ENCODE measurements at regions not wholly inside any gene's neighbourhood (a gene's known extent, or its start where the extent isn't known, plus 50 kb on each side); places are given as distances from the start of the nearest gene placed in this dataset.
A peak's percentile ranks its signal among the peaks of the same experiment; 100 is the strongest.

- Histone ChIP-seq H2BK120ac (ENCODE audit: low read depth, low read length, poor library complexity, severe bottlenecking) (no peak overlapping the region), H3K27ac (ENCODE audit: insufficient read length, low read depth, low read length) (no peak overlapping the region), H3K23me2 (ENCODE audit: insufficient read length, low read depth, low read length, poor library complexity, severe bottlenecking) (no peaks in the 10 kb centered on the region), H3K4me2 (ENCODE audit: insufficient read depth, insufficient read length, low read length) (no peak overlapping the region), H2AK5ac (ENCODE audit: insufficient read length, low read length) (no peak overlapping the region), H3K18ac (ENCODE audit: insufficient read length, low read depth, low read length) (no peak overlapping the region), H3K4me1 (ENCODE audit: insufficient read depth, low read length) (no peaks in the 10 kb centered on the region), H2BK5ac (ENCODE audit: insufficient read length, low read length) (no peak overlapping the region), H3K23ac (ENCODE audit: insufficient read length, low read depth, low read length) (no peak overlapping the region), H3K4ac (ENCODE audit: low read depth, low read length) (no peak overlapping the region), H3K79me2 (ENCODE audit: insufficient read depth, low read length) (no peaks in the 10 kb centered on the region), H2AFZ (ENCODE audit: low read length) (no peak overlapping the region), H4K91ac (ENCODE audit: insufficient read length, low read depth, low read length) (no peak overlapping the region), H3T11ph (ENCODE audit: low read length) (no peak overlapping the region), H3K9ac (ENCODE audit: extremely low read depth, insufficient read length, low read length) (no peak overlapping the region), H3K9me3 (ENCODE audit: control insufficient read depth, low read depth, low read length) (no peaks in the 10 kb centered on the region), H3K79me1 (ENCODE audit: insufficient read depth, low read depth, low read length, poor library complexity, severe bottlenecking) (no peaks in the 10 kb centered on the region), H2BK12ac (ENCODE audit: insufficient read length, low read depth, low read length) (no peak overlapping the region), H3K56ac (ENCODE audit: insufficient read length, low read depth, low read length) (no peak overlapping the region), H4K20me1 (ENCODE audit: control insufficient read depth, insufficient read depth, insufficient read length) (no peaks in the 10 kb centered on the region), H4K5ac (ENCODE audit: insufficient read length, low read depth, low read length) (no peak overlapping the region), H2BK20ac (ENCODE audit: low read depth, low read length, poor library complexity, severe bottlenecking) (no peak overlapping the region), H2BK15ac (ENCODE audit: low read depth, low read length) (no peak overlapping the region), H3K27me3 (ENCODE audit: insufficient read depth, low read length) (no peaks in the 10 kb centered on the region), H4K8ac (replicated peaks; ENCODE audit: insufficient read length, low read depth, low read length) (no peak overlapping the region), H3K14ac (ENCODE audit: insufficient read depth, low read length) (0 out of 2 replicates have a peak overlapping the region, but pooled peaks have one; percentile 64)
- WGBS (ENCODE audit: extremely low coverage, insufficient read length, low lambda C conversion rate), result no CpG with 5 or more reads among the region's 5 CpGs
- no peak for TF ChIP-seq CTCF (conservative IDR thresholded peaks at IDR 0.05)
- peaks cover 16% of the 10 kb centered on the region for H3K27me3 Mint-ChIP-seq (ENCODE audit: low read depth)
- peaks cover 0 to 2% (median 2%) of the 10 kb centered on the region in 3 experiments; a peak in 2 of 7 replicates for H3K36me3 Mint-ChIP-seq (ENCODE audit: insufficient read depth in 1 of 3, low read depth in 3 of 3)
- H3K4me3 Mint-ChIP-seq, result no peak overlapping the region
- no peak overlapping the region; a peak in 1 of 7 replicates for H3K27ac Mint-ChIP-seq
- H3K9me3 Mint-ChIP-seq, result peaks cover 2 to 10% of the 10 kb centered on the region in 2 experiments; a peak in 3 of 5 replicates
- peaks cover 0 to 3% of the 10 kb centered on the region in 2 experiments; a peak in 2 of 4 replicates for H3K4me1 Mint-ChIP-seq
- DNase-seq, result no peak
Measured at GRCh38 chr11:44474702-44475101, 90.8 kb upstream of the CD82 start.
